NOMO-1 (cell line): ENCODE measurements at regions not wholly inside any gene's neighbourhood (a gene's known extent, or its start where the extent isn't known, plus 50 kb on each side); places are given as distances from the start of the nearest gene placed in this dataset.
"Not testable (repeated sequence)": the region's sequence is repeated elsewhere in the genome, so short reads cannot be mapped to it uniquely, and the experiment has no call there.

Source experiments
- DNase-seq, 2 experiments: peaks; one replicate each; lab custom pipeline; 2025; ENCODE audit not compliant: unreplicated experiment in 2 of 2; lab: John Stamatoyannopoulos, UW

GRCh38 chr1:173257805-173258204, 50.7 kb upstream of the TNFSF4 start:
- DNase-seq, result no peak

GRCh38 chr1:173258479-173259264, 51.5 kb upstream of the TNFSF4 start:
- DNase-seq, result no peak

- not testable (repeated sequence) for DNase-seq
Measured at GRCh38 chr1:173260329-173260728, 53.2 kb upstream of the TNFSF4 start.

GRCh38 chr1:173266841-173267240, 59.7 kb upstream of the TNFSF4 start:
- DNase-seq, result no peak

GRCh38 chr1:173267453-173267945, 60.4 kb upstream of the TNFSF4 start:
- DNase-seq, result no peak

- DNase-seq, result no peak
Measured at GRCh38 chr1:173268261-173268660, 61.1 kb upstream of the TNFSF4 start.

GRCh38 chr1:173268786-173269277, 61.7 kb upstream of the TNFSF4 start:
- no peak for DNase-seq

- DNase-seq, result no peak
Measured at GRCh38 chr1:173269490-173270230, 62.5 kb upstream of the TNFSF4 start.

- DNase-seq, result no peak
Measured at GRCh38 chr1:173270243-173270642, 63.1 kb upstream of the TNFSF4 start.

- not testable (repeated sequence) for DNase-seq
Measured at GRCh38 chr1:173271021-173271420, 63.9 kb upstream of the TNFSF4 start.

- no peak for DNase-seq
Measured at GRCh38 chr1:173275496-173275895, 68.4 kb upstream of the TNFSF4 start.

- no peak for DNase-seq
Measured at GRCh38 chr1:173276922-173277800, 70.0 kb upstream of the TNFSF4 start.

GRCh38 chr1:173280899-173281660, 73.9 kb upstream of the TNFSF4 start:
- no peak for DNase-seq

GRCh38 chr1:173285048-173285447, 77.9 kb upstream of the TNFSF4 start:
- DNase-seq, result peak; percentile 12 to 81

GRCh38 chr1:173287785-173288184, 80.7 kb upstream of the TNFSF4 start:
- no peak for DNase-seq

- DNase-seq, result no peak
Measured at GRCh38 chr1:173293756-173294155, 86.6 kb upstream of the TNFSF4 start.

GRCh38 chr1:173294843-173295242, 87.7 kb upstream of the TNFSF4 start:
- DNase-seq, result no peak

- DNase-seq, result no peak
Measured at GRCh38 chr1:173295391-173295790, 88.3 kb upstream of the TNFSF4 start.

- DNase-seq, result peak in 1 of 2 experiments; percentile 16
Measured at GRCh38 chr1:173295995-173296394, 88.9 kb upstream of the TNFSF4 start.

- no peak for DNase-seq
Measured at GRCh38 chr1:173297798-173298391, 90.8 kb upstream of the TNFSF4 start.
